ENCODE measurements at regions not wholly inside any gene's neighbourhood (a gene's known extent, or its start where the extent isn't known, plus 50 kb on each side); places are given as distances from the start of the nearest gene placed in this dataset.

DNA sequence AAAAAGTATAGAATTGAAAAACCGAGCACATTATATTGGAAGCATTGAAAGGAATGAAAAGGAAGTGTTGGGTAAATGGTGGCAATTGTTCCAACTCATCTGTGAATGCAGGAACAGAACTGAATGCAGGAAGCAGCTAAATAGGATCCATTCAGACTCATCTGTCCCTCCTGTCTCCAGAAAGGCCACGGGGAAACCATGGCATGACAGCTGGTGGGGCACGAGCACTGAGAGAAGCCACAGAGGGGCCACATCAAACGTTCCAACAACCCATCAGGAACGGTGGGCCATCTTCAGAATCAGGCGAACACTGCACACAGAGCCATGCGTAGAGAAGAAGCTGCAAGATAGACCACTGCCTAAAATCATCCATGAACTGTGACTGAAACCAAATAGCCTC is 138.5 kb upstream of the SLC35G4 start:
- no peak for ATAC-seq (ENCODE audit: low read depth)
- H3K4me3 ChIP-seq (ENCODE audit: severe bottlenecking), result no peak overlapping the region
- no peak overlapping the region for H3K27ac ChIP-seq (ENCODE audit: poor library complexity, severe bottlenecking)
- H3K36me3 ChIP-seq (ENCODE audit: low read depth), result no peaks in the 10 kb centered on the region
- H3K4me1 ChIP-seq (ENCODE audit: insufficient read depth, poor library complexity, severe bottlenecking), result no peaks in the 10 kb centered on the region
- peaks cover 3% of the 10 kb centered on the region for H3K27me3 ChIP-seq (ENCODE audit: insufficient read depth, poor library complexity, severe bottlenecking)
- TF ChIP-seq, protein P1, sequence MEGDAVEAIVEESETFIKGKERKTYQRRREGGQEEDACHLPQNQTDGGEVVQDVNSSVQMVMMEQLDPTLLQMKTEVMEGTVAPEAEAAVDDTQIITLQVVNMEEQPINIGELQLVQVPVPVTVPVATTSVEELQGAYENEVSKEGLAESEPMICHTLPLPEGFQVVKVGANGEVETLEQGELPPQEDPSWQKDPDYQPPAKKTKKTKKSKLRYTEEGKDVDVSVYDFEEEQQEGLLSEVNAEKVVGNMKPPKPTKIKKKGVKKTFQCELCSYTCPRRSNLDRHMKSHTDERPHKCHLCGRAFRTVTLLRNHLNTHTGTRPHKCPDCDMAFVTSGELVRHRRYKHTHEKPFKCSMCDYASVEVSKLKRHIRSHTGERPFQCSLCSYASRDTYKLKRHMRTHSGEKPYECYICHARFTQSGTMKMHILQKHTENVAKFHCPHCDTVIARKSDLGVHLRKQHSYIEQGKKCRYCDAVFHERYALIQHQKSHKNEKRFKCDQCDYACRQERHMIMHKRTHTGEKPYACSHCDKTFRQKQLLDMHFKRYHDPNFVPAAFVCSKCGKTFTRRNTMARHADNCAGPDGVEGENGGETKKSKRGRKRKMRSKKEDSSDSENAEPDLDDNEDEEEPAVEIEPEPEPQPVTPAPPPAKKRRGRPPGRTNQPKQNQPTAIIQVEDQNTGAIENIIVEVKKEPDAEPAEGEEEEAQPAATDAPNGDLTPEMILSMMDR (IDR thresholded peaks at IDR 0.05; ENCODE audit: poor library complexity, severe bottlenecking), result no peak
- DNase-seq (ENCODE audit: low spot score), result no peak
- no peaks in the 10 kb centered on the region for H3K9me3 ChIP-seq (ENCODE audit: severe bottlenecking)

DNA sequence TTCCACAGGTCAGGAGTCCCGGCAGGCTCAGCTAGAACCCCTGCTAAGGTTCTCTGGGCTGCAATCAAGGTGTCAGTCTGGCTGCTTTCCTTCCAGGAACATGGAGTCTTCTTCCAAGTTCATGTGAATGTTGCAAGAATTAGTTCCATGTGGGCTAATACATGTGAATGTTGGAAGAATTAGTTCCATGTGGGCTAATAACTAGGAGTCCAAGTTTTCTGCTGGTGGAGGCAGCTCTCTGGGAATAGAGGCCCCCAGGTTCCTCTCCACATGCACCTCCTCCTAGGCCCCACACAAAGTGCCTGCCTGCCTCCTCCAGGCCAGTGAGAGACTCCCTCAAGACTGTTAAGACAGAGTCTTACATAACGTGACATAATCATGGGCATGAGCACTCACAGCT is 140.8 kb upstream of the SLC35G4 start:
- H3K4me3 ChIP-seq (ENCODE audit: severe bottlenecking), result no peak overlapping the region
- H3K36me3 ChIP-seq (ENCODE audit: low read depth), result no peaks in the 10 kb centered on the region
- no peak overlapping the region for H3K27ac ChIP-seq (ENCODE audit: poor library complexity, severe bottlenecking)
- ATAC-seq (ENCODE audit: low read depth) (no peak), DNase-seq (ENCODE audit: low spot score) (no peak)
- TF ChIP-seq, protein P1 (IDR thresholded peaks at IDR 0.05; ENCODE audit: poor library complexity, severe bottlenecking), result no peak
- H3K27me3 ChIP-seq (ENCODE audit: insufficient read depth, poor library complexity, severe bottlenecking), result peaks cover 3% of the 10 kb centered on the region
- no peaks in the 10 kb centered on the region for H3K9me3 ChIP-seq (ENCODE audit: severe bottlenecking)
- no peaks in the 10 kb centered on the region for H3K4me1 ChIP-seq (ENCODE audit: insufficient read depth, poor library complexity, severe bottlenecking)

DNA sequence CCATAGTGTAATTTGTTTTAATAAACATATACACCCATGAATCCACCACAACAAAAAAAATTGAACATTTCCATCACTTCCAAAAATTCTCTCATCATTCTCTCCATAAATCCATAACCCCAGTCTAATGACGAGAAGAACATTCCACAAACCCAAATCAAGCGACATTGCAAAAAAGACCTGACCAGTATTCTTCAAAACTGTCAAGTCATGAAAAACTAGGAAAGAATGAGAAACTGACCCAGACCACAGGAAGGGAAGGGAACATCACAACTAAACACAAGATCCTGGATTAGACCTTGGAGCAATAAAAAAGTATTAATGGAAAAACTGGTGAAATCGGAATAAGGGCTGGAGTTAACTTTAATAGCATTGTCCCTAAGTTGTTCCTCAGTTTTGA is 141.3 kb upstream of the SLC35G4 start:
- H3K4me3 ChIP-seq (ENCODE audit: severe bottlenecking), result no peak overlapping the region
- H3K27me3 ChIP-seq (ENCODE audit: insufficient read depth, poor library complexity, severe bottlenecking), result peaks cover 3% of the 10 kb centered on the region
- no peak for ATAC-seq (ENCODE audit: low read depth)
- TF ChIP-seq, protein P1 (IDR thresholded peaks at IDR 0.05; ENCODE audit: poor library complexity, severe bottlenecking), result no peak
- DNase-seq (ENCODE audit: low spot score), result no peak
- H3K4me1 ChIP-seq (ENCODE audit: insufficient read depth, poor library complexity, severe bottlenecking), result no peaks in the 10 kb centered on the region
- no peaks in the 10 kb centered on the region for H3K36me3 ChIP-seq (ENCODE audit: low read depth)
- H3K27ac ChIP-seq (ENCODE audit: poor library complexity, severe bottlenecking), result no peak overlapping the region
- H3K9me3 ChIP-seq (ENCODE audit: severe bottlenecking), result no peaks in the 10 kb centered on the region

DNA sequence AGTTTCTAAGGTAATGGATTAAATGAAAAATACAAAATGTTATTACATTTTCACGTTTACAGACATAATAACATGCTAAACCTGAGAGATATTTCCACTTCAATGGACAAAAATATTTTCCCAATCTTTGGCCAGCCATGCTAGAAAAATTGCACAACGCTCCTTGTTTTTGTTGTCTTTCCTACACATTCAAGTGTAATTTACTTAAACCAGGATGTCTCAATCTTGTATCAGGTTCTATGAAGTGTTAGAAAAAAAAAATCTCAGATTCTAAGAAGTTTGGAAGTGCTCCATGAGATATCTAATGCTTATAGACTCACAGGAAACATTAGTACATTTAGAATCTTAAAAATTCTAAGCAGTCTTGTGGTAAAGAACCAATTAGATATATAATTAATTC is 141.8 kb upstream of the SLC35G4 start:
- Histone ChIP-seq H3K36me3 (ENCODE audit: low read depth) (no peaks in the 10 kb centered on the region), H3K4me3 (ENCODE audit: severe bottlenecking) (no peak overlapping the region), H3K27ac (ENCODE audit: poor library complexity, severe bottlenecking) (no peak overlapping the region), H3K9me3 (ENCODE audit: severe bottlenecking) (no peaks in the 10 kb centered on the region), H3K4me1 (ENCODE audit: insufficient read depth, poor library complexity, severe bottlenecking) (no peaks in the 10 kb centered on the region), H3K27me3 (ENCODE audit: insufficient read depth, poor library complexity, severe bottlenecking) (peaks cover 3% of the 10 kb centered on the region)
- ATAC-seq (ENCODE audit: low read depth) (no peak), DNase-seq (ENCODE audit: low spot score) (no peak)
- TF ChIP-seq, protein P1 (IDR thresholded peaks at IDR 0.05; ENCODE audit: poor library complexity, severe bottlenecking), result no peak

DNA sequence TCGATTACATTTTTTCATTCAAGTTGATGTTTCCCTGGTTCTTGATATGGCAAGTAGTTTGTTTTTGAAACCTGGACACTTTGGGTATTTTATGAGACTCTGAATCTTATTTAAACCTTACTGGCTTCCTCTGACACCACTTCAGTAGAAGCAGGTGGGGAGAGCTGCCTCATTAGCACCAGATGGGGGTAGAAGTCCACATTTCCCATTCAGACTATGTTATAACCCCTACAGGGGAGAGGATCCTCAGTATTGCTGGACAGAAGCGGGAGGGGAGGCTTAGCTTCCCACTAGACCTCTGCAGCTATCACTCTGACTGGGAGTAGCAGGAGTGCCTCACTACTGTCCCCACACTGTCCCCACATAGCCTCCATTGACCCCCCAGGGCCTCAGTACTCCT is 145.3 kb upstream of the SLC35G4 start:
- no peaks in the 10 kb centered on the region for H3K9me3 ChIP-seq (ENCODE audit: severe bottlenecking)
- DNase-seq (ENCODE audit: low spot score), result no peak
- H3K4me3 ChIP-seq (ENCODE audit: severe bottlenecking), result no peak overlapping the region
- TF ChIP-seq, protein P1 (IDR thresholded peaks at IDR 0.05; ENCODE audit: poor library complexity, severe bottlenecking), result no peak
- H3K27me3 ChIP-seq (ENCODE audit: insufficient read depth, poor library complexity, severe bottlenecking), result peaks cover 3% of the 10 kb centered on the region
- no peak overlapping the region for H3K27ac ChIP-seq (ENCODE audit: poor library complexity, severe bottlenecking)
- H3K4me1 ChIP-seq (ENCODE audit: insufficient read depth, poor library complexity, severe bottlenecking), result no peaks in the 10 kb centered on the region
- no peaks in the 10 kb centered on the region for H3K36me3 ChIP-seq (ENCODE audit: low read depth)
- no peak for ATAC-seq (ENCODE audit: low read depth)
